Gastroesophageal sphincter (tissue), 4 donors: ENCODE measurements at regions not wholly inside any gene's neighbourhood (a gene's known extent, or its start where the extent isn't known, plus 50 kb on each side); places are given as distances from the start of the nearest gene placed in this dataset.

ENCODE experiments used
- ATAC-seq: fragments of 150-250 bp; one replicate; pipeline ENCODE4 v1.9.1; 2016; ENCODE audit warnings: mild to moderate bottlenecking, moderate library complexity
- H3K27ac ChIP-seq, 4 donors: fragments of 200-600 bp; sonication (generic) in 3 of 4; 1 replicate in 3 of 4; 2 replicates in 1 of 4; pipeline ENCODE4 v1.5.1; 2016 to 2019
- H3K27me3 ChIP-seq: fragments of 200-600 bp; sonication (generic); one replicate; pipeline ENCODE4 v1.5.1; 2019
- H3K36me3 ChIP-seq, 2 donors: fragments of 200-600 bp; sonication (generic); one replicate each; pipeline ENCODE4 v1.5.1; 2019; ENCODE audit warnings: control low read depth in 1 of 2
- H3K4me1 ChIP-seq, 3 donors: fragments of 200-600 bp; sonication (generic); 1 replicate in 2 of 3; 2 replicates in 1 of 3; pipeline ENCODE4 v1.5.1; 2016 to 2019; ENCODE audit warnings: control low read depth in 2 of 3
- H3K4me3 ChIP-seq, 2 donors: fragments of 200-600 bp; sonication (generic); one replicate each; pipeline ENCODE4 v1.5.1; 2019; ENCODE audit warnings: mild to moderate bottlenecking in 1 of 2, moderate library complexity in 1 of 2
- H3K9me3 ChIP-seq, 3 donors: fragments of 200-600 bp; sonication (generic); one replicate each; pipeline ENCODE4 v1.5.1; 2017 to 2019; ENCODE audit warnings: control low read depth in 2 of 3
- CTCF ChIP-seq, 4 experiments: fragments of 200-600 bp in 2 of 4; fragments of 450-650 bp in 2 of 4; sonication (generic) in 1 of 4; IDR thresholded peaks; one replicate each; pipeline ENCODE4 v1.5.1; 2017 to 2019; ENCODE audit warnings: antibody characterized with exemption in 4 of 4, mild to moderate bottlenecking in 2 of 4, moderate library complexity in 2 of 4
- EP300 ChIP-seq: sonication (generic); formaldehyde crosslinking; IDR thresholded peaks from one replicate; pipeline ENCODE4 v1.6.1; 2017; ENCODE audit warnings: antibody characterized with exemption, mild to moderate bottlenecking
- POLR2A ChIP-seq, 2 donors: fragments of 450-650 bp; IDR thresholded peaks; one replicate each; pipeline ENCODE4 v1.6.1; 2017; ENCODE audit warnings: antibody characterized with exemption in 2 of 2, mild to moderate bottlenecking in 2 of 2, moderate library complexity in 1 of 2
- POLR2AphosphoS5 ChIP-seq: sonication (generic); formaldehyde crosslinking; IDR thresholded peaks from one replicate; pipeline ENCODE4 v1.6.1; 2017; ENCODE audit warnings: antibody characterized with exemption
- WGBS, 2 donors: methylation state at CpG; one replicate each; pipeline ENCODE4 v1.1.5; 2018; ENCODE audit warnings: low coverage in 1 of 2; 5-methylcytosine and 5-hydroxymethylcytosine counted together

- Histone ChIP-seq H3K9me3 (no peaks in the 10 kb centered on the region), H3K4me3 (no peak overlapping the region), H3K4me1 (no peaks in the 10 kb centered on the region), H3K36me3 (no peaks in the 10 kb centered on the region), H3K27me3 (no peaks in the 10 kb centered on the region), H3K27ac (no peak overlapping the region)
- TF ChIP-seq EP300 (no peak), POLR2A (IDR thresholded peaks at IDR 0.05) (no peak), CTCF (IDR thresholded peaks at IDR 0.05) (no peak), POLR2AphosphoS5 (no peak)
- 69 to 83% methylated on average over 3 of the region's 3 CpGs for WGBS, 2 donors
- ATAC-seq: no peak
Measured at GRCh38 chr11:20221566-20221965, 61.3 kb upstream of the DBX1 start.

- no peak for ATAC-seq
- no peak overlapping the region for H3K4me3 ChIP-seq
- H3K27me3 ChIP-seq: peaks cover 42% of the 10 kb centered on the region
- H3K27ac ChIP-seq: no peak overlapping the region
- no peaks in the 10 kb centered on the region for H3K36me3 ChIP-seq
- 29 to 83% methylated on average over 1 of the region's 1 CpG for WGBS, 2 donors
- no peaks in the 10 kb centered on the region for H3K4me1 ChIP-seq
- TF ChIP-seq CTCF (IDR thresholded peaks at IDR 0.05) (no peak), POLR2A (IDR thresholded peaks at IDR 0.05) (no peak), EP300 (no peak), POLR2AphosphoS5 (no peak)
- H3K9me3 ChIP-seq: no peaks in the 10 kb centered on the region
Measured at GRCh38 chr11:20213790-20214189, 53.5 kb upstream of the DBX1 start.

GRCh38 chr11:20211691-20212090 is 51.4 kb upstream of the DBX1 start:
- no peaks in the 10 kb centered on the region for H3K4me1 ChIP-seq
- peaks cover 63% of the 10 kb centered on the region for H3K27me3 ChIP-seq
- no peak for TF ChIP-seq POLR2A (IDR thresholded peaks at IDR 0.05)
- TF ChIP-seq POLR2AphosphoS5: no peak
- TF ChIP-seq EP300: no peak
- no peak for ATAC-seq
- no peak overlapping the region for H3K4me3 ChIP-seq
- H3K36me3 ChIP-seq: no peaks in the 10 kb centered on the region
- no peak overlapping the region for H3K27ac ChIP-seq
- WGBS, 2 donors: 54 to 80% methylated on average over 4 of the region's 4 CpGs
- no peaks in the 10 kb centered on the region for H3K9me3 ChIP-seq
